ENCODE measurements at regions not wholly inside any gene's neighbourhood (a gene's known extent, or its start where the extent isn't known, plus 50 kb on each side); places are given as distances from the start of the nearest gene placed in this dataset.

- intact Hi-C loops (cut with micrococcal nuclease; ENCODE audit: unreplicated experiment) = no loop called here
- DNase-seq (ENCODE audit: low spot score) = no peak
- H3K9me3 ChIP-seq (ENCODE audit: low read depth, low read length, poor library complexity, severe bottlenecking) = peaks cover 14% of the 10 kb centered on the region
- ChIA-PET POLR2A (ENCODE audit: low non-redundant PET) (no interaction called here), CTCF (no interaction called here)
- no peaks in the 10 kb centered on the region for H3K27me3 ChIP-seq (replicated peaks; ENCODE audit: insufficient read depth, low read depth, low read length, poor library complexity)
- H3K27ac ChIP-seq (ENCODE audit: low read depth, low read length, poor library complexity, severe bottlenecking) = no peak overlapping the region
- BruUV-seq (replicated peaks) = no TSS peak
- H3K4me1 ChIP-seq (ENCODE audit: insufficient read depth, low read length, poor library complexity, severe bottlenecking) = no peaks in the 10 kb centered on the region
- H3K36me3 ChIP-seq (ENCODE audit: insufficient read depth, low read length, poor library complexity, severe bottlenecking) = no peaks in the 10 kb centered on the region
- no peak overlapping the region for H3K4me3 ChIP-seq (ENCODE audit: low read depth, low read length, poor library complexity, severe bottlenecking)
- TF ChIP-seq CTCF (conservative IDR thresholded peaks at IDR 0.05; ENCODE audit: low read depth, low read length) (no peak), EZH2 (IDR thresholded peaks at IDR 0.05; ENCODE audit: borderline replicate concordance, low read depth, low read length, poor library complexity, severe bottlenecking) (no peak)
Measured at GRCh38 chr16:79899716-79900115, 299.2 kb upstream of the MAF start.

- no TSS peak for BruUV-seq (replicated peaks)
- Histone ChIP-seq H3K4me3 (ENCODE audit: low read depth, low read length, poor library complexity, severe bottlenecking) (no peak overlapping the region), H3K27ac (ENCODE audit: low read depth, low read length, poor library complexity, severe bottlenecking) (no peak overlapping the region), H3K36me3 (ENCODE audit: insufficient read depth, low read length, poor library complexity, severe bottlenecking) (no peaks in the 10 kb centered on the region), H3K4me1 (ENCODE audit: insufficient read depth, low read length, poor library complexity, severe bottlenecking) (no peaks in the 10 kb centered on the region), H3K9me3 (ENCODE audit: low read depth, low read length, poor library complexity, severe bottlenecking) (peaks cover 14% of the 10 kb centered on the region), H3K27me3 (replicated peaks; ENCODE audit: insufficient read depth, low read depth, low read length, poor library complexity) (no peaks in the 10 kb centered on the region)
- CTCF ChIA-PET = no interaction called here
- DNase-seq (ENCODE audit: low spot score) = no peak
- TF ChIP-seq EZH2 (IDR thresholded peaks at IDR 0.05; ENCODE audit: borderline replicate concordance, low read depth, low read length, poor library complexity, severe bottlenecking) = no peak
- TF ChIP-seq CTCF (conservative IDR thresholded peaks at IDR 0.05; ENCODE audit: low read depth, low read length) = no peak
- POLR2A ChIA-PET (ENCODE audit: low non-redundant PET) = no interaction called here
- intact Hi-C loops (cut with micrococcal nuclease; ENCODE audit: unreplicated experiment) = no loop called here
Measured at GRCh38 chr16:79899316-79899715, 298.8 kb upstream of the MAF start.

GRCh38 chr16:79898703-79899102, 298.2 kb upstream of the MAF start:
- BruUV-seq (replicated peaks) = no TSS peak
- ChIA-PET POLR2A (ENCODE audit: low non-redundant PET) (no interaction called here), CTCF (no interaction called here)
- Histone ChIP-seq H3K4me1 (ENCODE audit: insufficient read depth, low read length, poor library complexity, severe bottlenecking) (no peaks in the 10 kb centered on the region), H3K9me3 (ENCODE audit: low read depth, low read length, poor library complexity, severe bottlenecking) (peaks cover 10% of the 10 kb centered on the region), H3K27me3 (replicated peaks; ENCODE audit: insufficient read depth, low read depth, low read length, poor library complexity) (no peaks in the 10 kb centered on the region), H3K4me3 (ENCODE audit: low read depth, low read length, poor library complexity, severe bottlenecking) (no peak overlapping the region), H3K36me3 (ENCODE audit: insufficient read depth, low read length, poor library complexity, severe bottlenecking) (no peaks in the 10 kb centered on the region), H3K27ac (ENCODE audit: low read depth, low read length, poor library complexity, severe bottlenecking) (no peak overlapping the region)
- intact Hi-C loops (cut with micrococcal nuclease; ENCODE audit: unreplicated experiment) = no loop called here
- TF ChIP-seq EZH2 (IDR thresholded peaks at IDR 0.05; ENCODE audit: borderline replicate concordance, low read depth, low read length, poor library complexity, severe bottlenecking) (no peak), CTCF (conservative IDR thresholded peaks at IDR 0.05; ENCODE audit: low read depth, low read length) (no peak)
- no peak for DNase-seq (ENCODE audit: low spot score)
